Activated T-cell treated with anti-CD3 and anti-CD28 coated beads, Interleukin-2, amount 50 U/mL, for 4 hours (primary cell): ENCODE measurements at regions not wholly inside any gene's neighbourhood (a gene's known extent, or its start where the extent isn't known, plus 50 kb on each side); places are given as distances from the start of the nearest gene placed in this dataset.
"Not testable (repeated sequence)": the region's sequence is repeated elsewhere in the genome, so short reads cannot be mapped to it uniquely, and the experiment has no call there.

Experiments used
- ATAC-seq, 2 donors: fragments of 200-7000 bp; cut with Tn5 transposase; one replicate each; pipeline ENCODE4 v1.10.0; 2021
- DNase-seq: peaks from one replicate; pipeline ENCODE4 v3.0.0-alpha.2; 2020
- H3K27me3 Mint-ChIP-seq: one replicate; pipeline ENCODE4 v1.8.0; 2021; ENCODE audit warnings: low read depth, mixed read lengths
- H3K36me3 Mint-ChIP-seq: one replicate; pipeline ENCODE4 v1.8.0; 2022; ENCODE audit warnings: mixed read lengths; ENCODE audit not compliant: insufficient read depth
- H3K4me1 Mint-ChIP-seq: one replicate; pipeline ENCODE4 v1.8.0; 2021; ENCODE audit warnings: low read depth, mixed read lengths
- H3K4me3 Mint-ChIP-seq: one replicate; pipeline ENCODE4 v1.8.0; 2021; ENCODE audit warnings: mild to moderate bottlenecking, moderate library complexity, mixed read lengths
- H3K9me3 Mint-ChIP-seq: one replicate; pipeline ENCODE4 v1.8.0; 2021; ENCODE audit warnings: mixed read lengths

DNA sequence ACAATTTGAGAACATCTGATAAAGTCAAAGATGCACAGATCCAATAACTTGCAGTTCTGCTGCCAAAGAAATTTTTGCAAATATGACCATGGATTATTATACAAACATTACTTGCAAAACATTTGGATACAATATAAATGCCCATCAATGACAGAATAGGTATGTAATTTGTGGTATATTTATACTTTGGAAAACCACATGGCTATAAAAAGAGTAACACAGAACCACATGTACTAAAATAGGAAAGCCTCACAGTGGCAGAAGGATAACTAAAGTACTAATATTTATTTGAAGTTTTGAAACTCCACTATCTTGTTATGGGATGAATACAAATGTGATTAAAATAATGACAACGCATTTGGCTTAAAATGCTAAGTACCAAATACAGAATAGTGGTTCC is 51.8 kb upstream of the DNAJC10 start:
- ATAC-seq = no peak
- no peaks in the 10 kb centered on the region for H3K9me3 Mint-ChIP-seq
- no peak overlapping the region for H3K4me3 Mint-ChIP-seq
- H3K36me3 Mint-ChIP-seq = no peaks in the 10 kb centered on the region
- peaks cover 4% of the 10 kb centered on the region for H3K4me1 Mint-ChIP-seq
- H3K27me3 Mint-ChIP-seq = peaks cover 2% of the 10 kb centered on the region
- DNase-seq = no peak

DNA sequence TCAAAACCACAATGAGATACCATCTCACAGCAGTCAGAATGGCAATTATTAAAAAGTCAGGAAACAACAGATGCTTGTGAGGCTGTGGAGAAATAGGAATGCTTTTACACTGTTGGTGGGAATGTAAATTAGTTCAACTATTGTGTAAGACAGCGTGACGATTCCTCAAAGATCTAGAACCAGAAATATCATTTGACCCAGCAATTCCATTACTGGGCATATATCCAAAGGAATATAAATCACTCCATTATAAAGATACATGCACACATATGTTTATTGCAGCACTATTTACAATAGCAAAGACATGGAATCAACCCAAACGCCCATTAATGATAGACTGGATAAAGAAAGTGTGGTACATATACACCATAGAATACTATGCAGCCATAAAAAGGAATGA is 50.6 kb upstream of the DNAJC10 start:
- not testable (repeated sequence) for H3K27me3 Mint-ChIP-seq, H3K4me3 Mint-ChIP-seq, H3K9me3 Mint-ChIP-seq, ATAC-seq, H3K4me1 Mint-ChIP-seq, H3K36me3 Mint-ChIP-seq, DNase-seq
